Stomach (tissue), 8 donors: ENCODE measurements at regions not wholly inside any gene's neighbourhood (a gene's known extent, or its start where the extent isn't known, plus 50 kb on each side); places are given as distances from the start of the nearest gene placed in this dataset.

ENCODE experiments used
- DNase-seq, 2 donors: peaks; one replicate each; pipeline versions ENCODE4 v3.0.0 to v3.0.0-alpha.2; 2013 to 2019
- H3K27ac ChIP-seq, 5 donors: fragments of 200-600 bp in 4 of 5; sonication (generic) in 4 of 5; one replicate each; pipeline ENCODE4 v1.5.1; 2013 to 2019; ENCODE audit warnings: mild to moderate bottlenecking in 1 of 5, moderate library complexity in 1 of 5
- H3K27me3 ChIP-seq, 3 donors: fragments of 200-600 bp; sonication (generic); one replicate each; pipeline ENCODE4 v1.5.1; 2017 to 2019; ENCODE audit warnings: mixed run types in 1 of 3
- H3K36me3 ChIP-seq, 4 donors: fragments of 200-600 bp; sonication (generic); 1 replicate in 3 of 4; 2 replicates in 1 of 4; pipeline ENCODE4 v1.5.1; 2016 to 2019
- H3K4me1 ChIP-seq, 4 donors: fragments of 200-600 bp; sonication (generic); one replicate each; pipeline ENCODE4 v1.5.1; 2016 to 2019
- H3K4me3 ChIP-seq, 4 donors: fragments of 200-600 bp; sonication (generic) in 3 of 4; one replicate each; pipeline ENCODE4 v1.5.1; 2016 to 2019; ENCODE audit warnings: mild to moderate bottlenecking in 1 of 4
- H3K9me3 ChIP-seq, 4 donors: fragments of 200-600 bp; sonication (generic); one replicate each; pipeline ENCODE4 v1.5.1; 2016 to 2019
- EP300 ChIP-seq: sonication (generic); formaldehyde crosslinking; IDR thresholded peaks from one replicate; pipeline ENCODE4 v1.6.1; 2017; ENCODE audit warnings: antibody characterized with exemption
- POLR2A ChIP-seq, 4 donors: fragments of 450-650 bp; IDR thresholded peaks; one replicate each; pipeline ENCODE4 v1.6.1; 2016; ENCODE audit warnings: antibody characterized with exemption in 4 of 4, control low read depth in 2 of 4, mild to moderate bottlenecking in 1 of 4, moderate library complexity in 1 of 4
- POLR2AphosphoS5 ChIP-seq, 3 donors: sonication (generic); formaldehyde crosslinking; IDR thresholded peaks; one replicate each; pipeline ENCODE4 v1.6.1; 2016; ENCODE audit warnings: antibody characterized with exemption in 3 of 3
- WGBS, 5 donors: extraction: QIAGEN DNeasy Blood & Tissue Kit in 3 of 5; methylation state at CpG; one replicate each; pipeline versions ENCODE4 v1.1.5 to v1.1.7; 2013 to 2018; 5-methylcytosine and 5-hydroxymethylcytosine counted together
- intact Hi-C: fragments of 100-400 bp; cut with DNase I; formaldehyde crosslinking; loops from one replicate; pipeline ENCODE4 v1.15.1; 2023; ENCODE audit warnings: low total_unique reads
- TF ChIP-seq, protein P1 (sequence below), 7 experiments: fragments of 450-650 bp in 4 of 7; fragments of 200-600 bp in 3 of 7; sonication (generic) in 3 of 7; IDR thresholded peaks; one replicate each; pipeline ENCODE4 v1.5.1; 2016 to 2019; ENCODE audit warnings: antibody characterized with exemption in 7 of 7, control low read depth in 2 of 7, mild to moderate bottlenecking in 1 of 7
- donor health status: healthy with polysubstance abuse.
- donor health status: Bipolar disorder and iron deficiency.
- donor health status: healthy.

DNA sequence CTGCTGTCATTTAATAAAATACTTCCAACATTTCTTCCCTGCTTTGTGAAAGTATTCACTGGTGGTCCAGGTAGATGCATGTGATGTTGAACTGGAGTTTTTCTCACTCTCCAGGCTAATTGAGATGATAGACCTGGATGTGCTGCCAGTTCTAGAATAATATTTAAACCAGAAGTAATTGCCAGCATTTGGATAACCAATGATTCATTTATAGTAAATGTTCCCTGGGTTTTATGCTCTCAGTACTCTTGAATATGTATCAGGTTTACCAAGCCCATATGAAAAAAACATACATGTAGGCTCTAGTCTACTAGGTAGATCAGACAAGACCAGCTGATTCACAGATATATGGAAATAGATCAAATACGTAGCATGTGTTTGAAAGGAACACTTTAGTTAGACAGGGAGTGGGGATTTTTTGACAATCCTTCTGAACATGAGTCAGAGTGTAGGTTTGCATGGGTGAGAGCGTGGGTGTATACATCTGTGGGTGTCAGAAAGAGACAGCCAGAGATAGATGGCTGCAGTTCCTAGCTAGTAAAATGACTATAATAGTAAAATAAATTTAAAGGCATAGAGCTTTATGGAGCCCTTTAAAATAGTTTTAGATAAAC is 115.1 kb downstream of the NAB1 start:
- Histone ChIP-seq H3K4me1 (no peaks in the 10 kb centered on the region), H3K4me3 (no peak overlapping the region), H3K36me3 (no peaks in the 10 kb centered on the region), H3K9me3 (no peaks in the 10 kb centered on the region), H3K27me3 (no peaks in the 10 kb centered on the region), H3K27ac (no peak overlapping the region)
- TF ChIP-seq, protein P1, sequence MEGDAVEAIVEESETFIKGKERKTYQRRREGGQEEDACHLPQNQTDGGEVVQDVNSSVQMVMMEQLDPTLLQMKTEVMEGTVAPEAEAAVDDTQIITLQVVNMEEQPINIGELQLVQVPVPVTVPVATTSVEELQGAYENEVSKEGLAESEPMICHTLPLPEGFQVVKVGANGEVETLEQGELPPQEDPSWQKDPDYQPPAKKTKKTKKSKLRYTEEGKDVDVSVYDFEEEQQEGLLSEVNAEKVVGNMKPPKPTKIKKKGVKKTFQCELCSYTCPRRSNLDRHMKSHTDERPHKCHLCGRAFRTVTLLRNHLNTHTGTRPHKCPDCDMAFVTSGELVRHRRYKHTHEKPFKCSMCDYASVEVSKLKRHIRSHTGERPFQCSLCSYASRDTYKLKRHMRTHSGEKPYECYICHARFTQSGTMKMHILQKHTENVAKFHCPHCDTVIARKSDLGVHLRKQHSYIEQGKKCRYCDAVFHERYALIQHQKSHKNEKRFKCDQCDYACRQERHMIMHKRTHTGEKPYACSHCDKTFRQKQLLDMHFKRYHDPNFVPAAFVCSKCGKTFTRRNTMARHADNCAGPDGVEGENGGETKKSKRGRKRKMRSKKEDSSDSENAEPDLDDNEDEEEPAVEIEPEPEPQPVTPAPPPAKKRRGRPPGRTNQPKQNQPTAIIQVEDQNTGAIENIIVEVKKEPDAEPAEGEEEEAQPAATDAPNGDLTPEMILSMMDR (IDR thresholded peaks at IDR 0.05): no peak
- TF ChIP-seq POLR2AphosphoS5 (IDR thresholded peaks at IDR 0.05) (no peak), POLR2A (IDR thresholded peaks at IDR 0.05) (no peak)
- 78 to 89% (median 84%) methylated on average over 2 of the region's 2 CpGs for WGBS, 5 donors
- intact Hi-C loops: no loop called here
- DNase-seq: no peak

DNA sequence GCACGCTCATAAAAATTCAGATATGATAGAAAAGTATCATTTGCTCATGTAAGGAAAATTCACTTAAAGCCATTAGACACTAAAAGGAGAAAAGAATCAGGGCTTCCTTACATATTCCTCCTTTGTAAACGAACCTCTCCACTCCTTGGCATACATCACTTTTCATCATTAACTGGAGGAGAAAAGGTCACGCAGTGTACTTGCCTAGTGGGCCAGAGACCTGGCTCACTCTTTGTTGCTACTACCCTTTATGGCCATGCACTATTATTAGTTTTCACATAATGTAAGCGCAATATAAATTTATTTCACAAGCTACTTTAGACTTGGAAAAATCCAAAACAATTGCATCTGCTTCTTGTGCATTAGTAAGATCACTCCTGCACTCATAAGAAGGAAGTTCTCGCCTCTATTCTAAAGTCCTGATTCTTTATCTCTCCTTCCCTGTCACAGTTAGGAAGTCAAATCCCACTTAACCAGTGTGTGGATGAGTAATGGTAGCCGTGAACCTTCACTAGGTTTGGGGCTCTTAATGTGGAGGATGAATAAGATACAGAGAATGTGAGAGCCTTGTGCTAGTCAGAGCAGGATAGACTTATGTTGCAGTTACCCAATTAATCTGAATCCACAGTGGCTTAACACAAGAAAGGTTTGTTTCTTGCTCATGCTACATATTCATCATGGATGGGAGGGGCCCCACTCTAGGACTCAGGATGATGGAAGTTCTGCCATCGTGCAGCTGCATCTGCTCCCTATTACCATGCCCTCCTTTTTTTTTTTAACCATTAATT is 115.0 kb upstream of the GLS start:
- no peaks in the 10 kb centered on the region for H3K9me3 ChIP-seq
- TF ChIP-seq POLR2A (IDR thresholded peaks at IDR 0.05) (no peak), EP300 (no peak), POLR2AphosphoS5 (IDR thresholded peaks at IDR 0.05) (no peak)
- TF ChIP-seq, protein P1 (IDR thresholded peaks at IDR 0.05): no peak
- no peaks in the 10 kb centered on the region for H3K4me1 ChIP-seq
- WGBS, 5 donors: 68 to 78% (median 75%) methylated on average over 7 of the region's 7 CpGs
- intact Hi-C loops: no loop called here
- H3K27me3 ChIP-seq: no peaks in the 10 kb centered on the region
- peak in 1 of 2 donors; percentile 23 for DNase-seq
- no peak overlapping the region for H3K4me3 ChIP-seq
- no peak overlapping the region for H3K27ac ChIP-seq
- no peaks in the 10 kb centered on the region for H3K36me3 ChIP-seq

DNA sequence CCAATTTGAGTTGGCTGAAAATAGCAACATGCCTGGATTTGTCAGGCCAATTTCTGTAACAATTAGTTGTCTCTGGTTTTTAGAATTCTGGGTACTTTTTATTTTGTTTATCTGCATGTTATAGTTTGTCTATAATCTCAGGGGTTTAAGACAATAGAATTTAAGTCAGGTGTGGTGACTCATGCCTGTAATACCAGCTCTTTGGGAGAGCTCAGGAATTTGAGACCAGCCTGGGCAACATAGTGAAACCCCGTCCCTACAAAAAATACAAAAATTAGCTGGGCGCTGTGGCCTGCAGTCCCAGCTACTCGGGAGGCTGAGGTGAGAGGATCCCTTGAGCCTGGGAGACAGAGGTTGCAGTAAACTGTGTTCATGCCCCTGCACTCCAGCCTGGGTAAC is 114.4 kb upstream of the GLS start:
- intact Hi-C loops: no loop called here

DNA sequence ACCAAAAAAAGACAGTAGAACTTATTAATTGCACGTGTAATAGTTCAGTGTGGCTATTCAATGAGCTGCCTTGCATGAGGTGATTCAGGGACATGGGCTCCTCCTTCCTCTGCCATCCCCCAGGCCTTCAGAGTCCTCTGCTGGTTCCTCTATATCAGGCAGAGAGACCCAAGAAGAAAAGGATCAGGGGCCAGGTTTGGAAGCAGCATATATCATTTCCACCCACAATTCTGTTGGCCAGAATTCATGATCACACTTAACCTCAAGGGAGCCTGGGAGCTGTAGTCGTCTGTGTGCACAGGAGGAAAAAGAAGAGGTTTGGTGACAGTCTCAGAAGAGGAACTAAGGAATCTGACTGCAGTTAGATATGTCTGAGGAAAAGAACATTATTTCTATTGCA is 114.0 kb upstream of the GLS start:
- Histone ChIP-seq H3K36me3 (no peaks in the 10 kb centered on the region), H3K27ac (no peak overlapping the region), H3K27me3 (no peaks in the 10 kb centered on the region), H3K4me3 (no peak overlapping the region), H3K4me1 (no peaks in the 10 kb centered on the region), H3K9me3 (no peaks in the 10 kb centered on the region)
- intact Hi-C loops: no loop called here
- 65 to 77% (median 74%) methylated on average over 2 of the region's 2 CpGs for WGBS, 5 donors
- TF ChIP-seq POLR2A (IDR thresholded peaks at IDR 0.05) (no peak), EP300 (no peak), POLR2AphosphoS5 (IDR thresholded peaks at IDR 0.05) (no peak)
- TF ChIP-seq, protein P1 (IDR thresholded peaks at IDR 0.05): no peak
- DNase-seq: no peak

More for the DNA sequence above, 114.4 kb upstream of the GLS start:
- Histone ChIP-seq H3K27me3 (no peaks in the 10 kb centered on the region), H3K27ac (no peak overlapping the region), H3K9me3 (no peaks in the 10 kb centered on the region), H3K4me3 (no peak overlapping the region), H3K36me3 (no peaks in the 10 kb centered on the region), H3K4me1 (no peaks in the 10 kb centered on the region)
- 84 to 97% (median 96%) methylated on average over 3 of the region's 3 CpGs for WGBS, 5 donors
- DNase-seq: no peak
- TF ChIP-seq POLR2A (IDR thresholded peaks at IDR 0.05) (no peak), POLR2AphosphoS5 (IDR thresholded peaks at IDR 0.05) (no peak), EP300 (no peak)
- TF ChIP-seq, protein P1 (IDR thresholded peaks at IDR 0.05): no peak
